Ascending aorta (tissue), 2 donors: ENCODE measurements at regions not wholly inside any gene's neighbourhood (a gene's known extent, or its start where the extent isn't known, plus 50 kb on each side); places are given as distances from the start of the nearest gene placed in this dataset.
"Not testable (repeated sequence)": the region's sequence is repeated elsewhere in the genome, so short reads cannot be mapped to it uniquely, and the experiment has no call there.

Experiments used
- DNase-seq, 2 donors: peaks; one replicate each; pipeline ENCODE4 v3.0.0-alpha.2; 2019; ENCODE audit warnings: low spot score in 2 of 2
- H3K27ac ChIP-seq, 2 donors: fragments of 200-600 bp; sonication (generic); one replicate each; pipeline ENCODE4 v1.5.1; 2016 to 2017; ENCODE audit warnings: mild to moderate bottlenecking in 1 of 2
- H3K27me3 ChIP-seq: fragments of 200-600 bp; sonication (generic); one replicate; pipeline ENCODE4 v1.5.1; 2017
- H3K36me3 ChIP-seq, 2 donors: fragments of 200-600 bp; sonication (generic); one replicate each; pipeline ENCODE4 v1.5.1; 2016
- H3K4me1 ChIP-seq, 2 donors: fragments of 200-600 bp; sonication (generic); one replicate each; pipeline ENCODE4 v1.5.1; 2016 to 2017; ENCODE audit warnings: mild to moderate bottlenecking in 1 of 2
- H3K4me3 ChIP-seq, 2 donors: fragments of 200-600 bp; sonication (generic); one replicate each; pipeline ENCODE4 v1.5.1; 2016 to 2017; ENCODE audit warnings: mild to moderate bottlenecking in 1 of 2
- H3K9me3 ChIP-seq, 2 donors: fragments of 200-600 bp; sonication (generic); one replicate each; pipeline ENCODE4 v1.5.1; 2016
- intact Hi-C: fragments of 100-400 bp; cut with DNase I; formaldehyde crosslinking; loops from one replicate; pipeline ENCODE4 v1.15.1; 2023
- TF ChIP-seq, protein P1 (sequence below), 3 experiments: fragments of 200-600 bp in 2 of 3; fragments of 450-650 bp in 1 of 3; sonication (generic) in 2 of 3; IDR thresholded peaks; one replicate each; pipeline ENCODE4 v1.5.1; 2016 to 2019; ENCODE audit warnings: antibody characterized with exemption in 3 of 3, mild to moderate bottlenecking in 1 of 3, moderate library complexity in 1 of 3

- DNase-seq: no peak
- no peaks in the 10 kb centered on the region for H3K9me3 ChIP-seq
- H3K27me3 ChIP-seq: no peaks in the 10 kb centered on the region
- no peak overlapping the region for H3K4me3 ChIP-seq
- intact Hi-C loops: no loop called here
- no peaks in the 10 kb centered on the region for H3K36me3 ChIP-seq
- H3K27ac ChIP-seq: no peak overlapping the region
- H3K4me1 ChIP-seq: peaks cover 0 to 10% of the 10 kb centered on the region in 2 donors
- TF ChIP-seq, protein P1, sequence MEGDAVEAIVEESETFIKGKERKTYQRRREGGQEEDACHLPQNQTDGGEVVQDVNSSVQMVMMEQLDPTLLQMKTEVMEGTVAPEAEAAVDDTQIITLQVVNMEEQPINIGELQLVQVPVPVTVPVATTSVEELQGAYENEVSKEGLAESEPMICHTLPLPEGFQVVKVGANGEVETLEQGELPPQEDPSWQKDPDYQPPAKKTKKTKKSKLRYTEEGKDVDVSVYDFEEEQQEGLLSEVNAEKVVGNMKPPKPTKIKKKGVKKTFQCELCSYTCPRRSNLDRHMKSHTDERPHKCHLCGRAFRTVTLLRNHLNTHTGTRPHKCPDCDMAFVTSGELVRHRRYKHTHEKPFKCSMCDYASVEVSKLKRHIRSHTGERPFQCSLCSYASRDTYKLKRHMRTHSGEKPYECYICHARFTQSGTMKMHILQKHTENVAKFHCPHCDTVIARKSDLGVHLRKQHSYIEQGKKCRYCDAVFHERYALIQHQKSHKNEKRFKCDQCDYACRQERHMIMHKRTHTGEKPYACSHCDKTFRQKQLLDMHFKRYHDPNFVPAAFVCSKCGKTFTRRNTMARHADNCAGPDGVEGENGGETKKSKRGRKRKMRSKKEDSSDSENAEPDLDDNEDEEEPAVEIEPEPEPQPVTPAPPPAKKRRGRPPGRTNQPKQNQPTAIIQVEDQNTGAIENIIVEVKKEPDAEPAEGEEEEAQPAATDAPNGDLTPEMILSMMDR (IDR thresholded peaks at IDR 0.05): no peak
Measured at GRCh38 chr5:87198010-87198409, 69.7 kb upstream of the RASA1 start.

- not testable (repeated sequence) for H3K27me3 ChIP-seq
Measured at GRCh38 chr5:87199246-87199645, 68.4 kb upstream of the RASA1 start.

DNA sequence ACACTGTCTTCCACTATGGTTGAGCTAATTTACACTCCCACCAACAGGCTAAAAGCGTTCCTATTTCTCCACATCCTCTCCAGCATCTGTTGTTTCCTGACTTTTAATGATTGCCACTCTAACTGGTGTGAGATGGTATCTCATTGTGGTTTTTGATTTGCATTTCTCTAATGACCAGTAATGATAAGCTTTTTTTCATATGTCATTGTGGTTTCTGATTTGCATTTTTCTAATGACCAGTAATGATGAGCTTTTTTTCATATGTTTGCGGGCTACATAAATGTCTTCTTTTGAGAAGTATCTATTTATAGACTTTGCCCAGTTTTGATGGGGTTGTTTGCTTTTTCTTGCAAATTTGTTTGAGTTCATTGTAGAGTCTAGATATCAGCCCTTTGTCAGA is 68.0 kb upstream of the RASA1 start:
- DNase-seq, H3K27ac ChIP-seq, H3K4me3 ChIP-seq, H3K36me3 ChIP-seq, H3K27me3 ChIP-seq, intact Hi-C loops, H3K9me3 ChIP-seq: not testable (repeated sequence)
- H3K4me1 ChIP-seq: peaks cover 0 to 10% of the 10 kb centered on the region in 2 donors

More at GRCh38 chr5:87199246-87199645, 68.4 kb upstream of the RASA1 start:
- DNase-seq, H3K4me3 ChIP-seq, intact Hi-C loops, H3K9me3 ChIP-seq, H3K27ac ChIP-seq, H3K36me3 ChIP-seq: not testable (repeated sequence)
- peaks cover 0 to 10% of the 10 kb centered on the region in 2 donors for H3K4me1 ChIP-seq

GRCh38 chr5:87210076-87210475 is 57.6 kb upstream of the RASA1 start:
- Histone ChIP-seq H3K27me3 (no peaks in the 10 kb centered on the region), H3K4me1 (no peaks in the 10 kb centered on the region), H3K27ac (no peak overlapping the region), H3K9me3 (no peaks in the 10 kb centered on the region), H3K4me3 (no peak overlapping the region), H3K36me3 (no peaks in the 10 kb centered on the region)
- no peak for DNase-seq
- intact Hi-C loops: no loop called here
- TF ChIP-seq, protein P1 (IDR thresholded peaks at IDR 0.05): no peak

DNA sequence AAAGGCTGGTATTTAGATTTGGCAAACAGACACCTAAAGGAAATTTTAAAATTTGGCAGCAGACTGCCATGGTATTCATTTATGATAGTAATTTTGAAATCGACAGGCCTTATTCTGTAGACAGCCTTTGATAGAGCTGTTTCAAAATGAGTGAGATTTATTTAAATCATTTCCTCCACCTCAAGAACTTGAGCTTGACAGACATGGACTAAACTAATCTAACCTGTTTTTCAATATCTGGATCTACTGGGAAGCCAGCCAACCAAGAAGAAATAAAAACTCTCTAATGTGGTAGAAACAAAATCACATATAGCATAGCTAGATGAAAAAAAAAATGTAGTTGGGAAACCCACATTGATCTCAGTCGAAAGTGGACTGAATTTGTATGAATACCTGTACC is 56.9 kb upstream of the RASA1 start:
- TF ChIP-seq, protein P1 (IDR thresholded peaks at IDR 0.05): no peak
- H3K27ac ChIP-seq: no peak overlapping the region
- no peaks in the 10 kb centered on the region for H3K9me3 ChIP-seq
- no peak overlapping the region for H3K4me3 ChIP-seq
- no peaks in the 10 kb centered on the region for H3K36me3 ChIP-seq
- DNase-seq: no peak
- no peaks in the 10 kb centered on the region for H3K27me3 ChIP-seq
- intact Hi-C loops: no loop called here
- no peaks in the 10 kb centered on the region for H3K4me1 ChIP-seq

DNA sequence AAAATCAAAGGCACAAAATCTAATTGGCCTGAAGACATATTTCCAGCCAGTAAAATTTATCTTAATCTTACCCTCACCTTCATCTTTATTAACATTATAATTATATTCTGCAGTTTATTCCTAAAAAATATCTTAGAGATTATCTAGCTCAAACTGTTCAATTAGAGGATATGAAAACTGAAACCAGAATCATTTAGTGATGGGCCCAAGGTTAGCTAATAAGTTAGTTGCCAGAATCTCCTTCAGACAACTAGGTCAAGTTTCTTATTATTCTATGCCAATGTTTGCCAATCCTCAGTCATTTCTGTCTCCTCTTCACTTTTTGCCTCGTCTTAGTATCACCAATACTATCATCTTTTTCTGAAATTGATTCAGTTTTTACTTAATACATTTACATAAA is 56.0 kb upstream of the RASA1 start:
- no peaks in the 10 kb centered on the region for H3K4me1 ChIP-seq
- intact Hi-C loops: no loop called here
- no peaks in the 10 kb centered on the region for H3K36me3 ChIP-seq
- TF ChIP-seq, protein P1 (IDR thresholded peaks at IDR 0.05): no peak
- no peaks in the 10 kb centered on the region for H3K27me3 ChIP-seq
- no peaks in the 10 kb centered on the region for H3K9me3 ChIP-seq
- H3K27ac ChIP-seq: no peak overlapping the region
- DNase-seq: no peak
- H3K4me3 ChIP-seq: no peak overlapping the region

DNA sequence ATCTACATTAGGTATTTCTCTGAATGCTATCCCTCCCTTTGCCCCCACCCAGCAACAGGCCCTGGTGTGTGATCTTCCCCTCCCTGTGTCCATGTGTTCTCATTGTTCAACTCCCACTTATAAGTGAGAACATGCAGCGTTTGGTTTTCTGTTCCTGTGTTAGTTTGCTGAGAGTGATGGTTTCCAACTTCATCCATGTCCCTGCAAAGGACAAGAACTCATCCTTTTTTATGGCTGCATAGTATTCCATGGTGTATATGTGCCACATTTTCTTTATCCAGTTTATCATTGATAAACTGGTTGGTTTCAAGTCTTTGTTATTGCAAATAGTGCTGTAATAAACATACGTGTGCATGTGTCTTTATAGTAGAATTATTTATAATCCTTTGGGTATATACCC is 55.5 kb upstream of the RASA1 start:
- H3K27me3 ChIP-seq, H3K9me3 ChIP-seq, H3K27ac ChIP-seq, H3K36me3 ChIP-seq, DNase-seq, intact Hi-C loops, H3K4me3 ChIP-seq, H3K4me1 ChIP-seq: not testable (repeated sequence)

GRCh38 chr5:87217480-87217879 is 50.2 kb upstream of the RASA1 start:
- H3K27me3 ChIP-seq, H3K4me1 ChIP-seq, H3K9me3 ChIP-seq, DNase-seq, intact Hi-C loops, H3K27ac ChIP-seq, H3K36me3 ChIP-seq, H3K4me3 ChIP-seq: not testable (repeated sequence)
